SK-N-SH treated with all-trans-retinoic acid at 6 μM for 48 hours (cell line): ENCODE measurements at regions not wholly inside any gene's neighbourhood (a gene's known extent, or its start where the extent isn't known, plus 50 kb on each side); places are given as distances from the start of the nearest gene placed in this dataset.

Source experiments
- ARNTL ChIP-seq: fragments of 450-650 bp; formaldehyde crosslinking; IDR thresholded peaks from 2 replicates; pipeline ENCODE4 v1.5.0; 2020; ENCODE audit warnings: low read depth, mild to moderate bottlenecking, moderate library complexity, borderline replicate concordance
- BACH2 ChIP-seq: fragments of 250-450 bp; sonication (Bioruptor Pico); IDR thresholded peaks from 2 replicates; pipeline ENCODE4 v1.9.0; 2021; ENCODE audit warnings: mild to moderate bottlenecking, borderline replicate concordance
- CSDC2 ChIP-seq: fragments of 250-450 bp; sonication (Bioruptor Pico); IDR thresholded peaks from 2 replicates; pipeline ENCODE4 v1.5.0; 2020; ENCODE audit warnings: mild to moderate bottlenecking, moderate library complexity
- CSRNP3 ChIP-seq: fragments of 250-450 bp; sonication (Bioruptor Pico); IDR thresholded peaks from 2 replicates; pipeline ENCODE4 v1.5.1; 2021; ENCODE audit warnings: mild to moderate bottlenecking, moderate library complexity
- OSR1 ChIP-seq: fragments of 250-450 bp; sonication (Bioruptor Pico); IDR thresholded peaks from 2 replicates; pipeline ENCODE4 v1.8.0; 2022; ENCODE audit warnings: moderate library complexity, mild to moderate bottlenecking, inconsistent platforms
- POU6F1 ChIP-seq: fragments of 250-450 bp; sonication (Bioruptor Pico); IDR thresholded peaks from 2 replicates; pipeline ENCODE4 v1.8.0; 2021; ENCODE audit warnings: low read depth, mild to moderate bottlenecking, moderate library complexity, borderline replicate concordance
- RARB ChIP-seq: fragments of 250-450 bp; sonication (Bioruptor Pico); IDR thresholded peaks from 2 replicates; pipeline ENCODE4 v1.8.0; 2021; ENCODE audit warnings: mild to moderate bottlenecking, moderate library complexity
- TCF4 ChIP-seq: fragments of 250-450 bp; sonication (Bioruptor Pico); IDR thresholded peaks from 2 replicates; pipeline ENCODE4 v1.8.0; 2021; ENCODE audit warnings: mild to moderate bottlenecking, moderate library complexity, borderline replicate concordance
- TSHZ2 ChIP-seq: fragments of 250-450 bp; sonication (Bioruptor Pico); IDR thresholded peaks from 2 replicates; pipeline ENCODE4 v1.5.0; 2020; ENCODE audit warnings: mild to moderate bottlenecking, moderate library complexity
- ZFP3 ChIP-seq: fragments of 250-450 bp; sonication (Bioruptor Pico); IDR thresholded peaks from 2 replicates; pipeline ENCODE4 v1.5.0; 2020; ENCODE audit warnings: mild to moderate bottlenecking, moderate library complexity
- ZNF8 ChIP-seq: fragments of 450-650 bp; formaldehyde crosslinking; IDR thresholded peaks from 2 replicates; pipeline ENCODE4 v1.5.0; 2020; ENCODE audit warnings: mild to moderate bottlenecking, moderate library complexity
- TF ChIP-seq, protein P1 (sequence below): fragments of 250-450 bp; sonication (Bioruptor Pico); IDR thresholded peaks from 2 replicates; pipeline ENCODE4 v1.5.1; 2020; ENCODE audit warnings: low read depth, mild to moderate bottlenecking, moderate library complexity
- TF ChIP-seq, protein P2 (sequence below): fragments of 250-450 bp; sonication (Bioruptor Pico); IDR thresholded peaks from 2 replicates; pipeline ENCODE4 v1.8.0; 2020; ENCODE audit warnings: mild to moderate bottlenecking, moderate library complexity, borderline replicate concordance

DNA sequence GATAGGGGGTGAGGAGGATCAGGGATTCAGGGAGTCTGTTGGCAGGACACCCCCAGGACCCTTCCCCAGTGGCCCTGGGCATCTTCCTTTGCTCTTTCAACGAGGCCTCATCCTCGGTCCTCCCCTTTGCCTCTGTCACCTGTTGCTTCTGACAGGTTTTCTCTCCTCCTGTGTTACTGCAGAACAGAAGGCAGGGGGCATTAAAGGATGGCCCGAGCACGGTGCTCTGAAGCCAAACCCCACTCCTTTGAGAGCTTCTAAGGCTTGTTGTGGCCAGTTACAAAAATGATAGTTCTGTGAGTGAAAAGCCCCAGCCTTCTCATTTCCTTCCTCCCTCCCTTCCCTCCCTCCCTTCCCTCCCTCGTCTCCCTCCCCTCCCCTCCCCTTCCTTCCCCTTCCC is 82.5 kb downstream of the THNSL2 start:
- TF ChIP-seq, protein P1, sequence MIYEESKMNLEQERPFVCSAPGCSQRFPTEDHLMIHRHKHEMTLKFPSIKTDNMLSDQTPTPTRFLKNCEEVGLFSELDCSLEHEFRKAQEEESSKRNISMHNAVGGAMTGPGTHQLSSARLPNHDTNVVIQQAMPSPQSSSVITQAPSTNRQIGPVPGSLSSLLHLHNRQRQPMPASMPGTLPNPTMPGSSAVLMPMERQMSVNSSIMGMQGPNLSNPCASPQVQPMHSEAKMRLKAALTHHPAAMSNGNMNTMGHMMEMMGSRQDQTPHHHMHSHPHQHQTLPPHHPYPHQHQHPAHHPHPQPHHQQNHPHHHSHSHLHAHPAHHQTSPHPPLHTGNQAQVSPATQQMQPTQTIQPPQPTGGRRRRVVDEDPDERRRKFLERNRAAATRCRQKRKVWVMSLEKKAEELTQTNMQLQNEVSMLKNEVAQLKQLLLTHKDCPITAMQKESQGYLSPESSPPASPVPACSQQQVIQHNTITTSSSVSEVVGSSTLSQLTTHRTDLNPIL: no peak
- TF ChIP-seq OSR1 (CRISPR knock-in tag) (no peak), CSRNP3 (CRISPR knock-in tag) (no peak), ZFP3 (no peak), RARB (CRISPR knock-in tag) (no peak), ZNF8 (no peak), BACH2 (no peak), CSDC2 (CRISPR knock-in tag) (no peak), TSHZ2 (CRISPR knock-in tag) (no peak), TCF4 (no peak), ARNTL (CRISPR knock-in tag) (no peak), POU6F1 (CRISPR knock-in tag) (no peak)
- TF ChIP-seq, protein P2, sequence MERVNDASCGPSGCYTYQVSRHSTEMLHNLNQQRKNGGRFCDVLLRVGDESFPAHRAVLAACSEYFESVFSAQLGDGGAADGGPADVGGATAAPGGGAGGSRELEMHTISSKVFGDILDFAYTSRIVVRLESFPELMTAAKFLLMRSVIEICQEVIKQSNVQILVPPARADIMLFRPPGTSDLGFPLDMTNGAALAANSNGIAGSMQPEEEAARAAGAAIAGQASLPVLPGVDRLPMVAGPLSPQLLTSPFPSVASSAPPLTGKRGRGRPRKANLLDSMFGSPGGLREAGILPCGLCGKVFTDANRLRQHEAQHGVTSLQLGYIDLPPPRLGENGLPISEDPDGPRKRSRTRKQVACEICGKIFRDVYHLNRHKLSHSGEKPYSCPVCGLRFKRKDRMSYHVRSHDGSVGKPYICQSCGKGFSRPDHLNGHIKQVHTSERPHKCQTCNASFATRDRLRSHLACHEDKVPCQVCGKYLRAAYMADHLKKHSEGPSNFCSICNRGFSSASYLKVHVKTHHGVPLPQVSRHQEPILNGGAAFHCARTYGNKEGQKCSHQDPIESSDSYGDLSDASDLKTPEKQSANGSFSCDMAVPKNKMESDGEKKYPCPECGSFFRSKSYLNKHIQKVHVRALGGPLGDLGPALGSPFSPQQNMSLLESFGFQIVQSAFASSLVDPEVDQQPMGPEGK (CRISPR knock-in tag): no peak
